Uterus (tissue), 3 donors: ENCODE measurements at regions not wholly inside any gene's neighbourhood (a gene's known extent, or its start where the extent isn't known, plus 50 kb on each side); places are given as distances from the start of the nearest gene placed in this dataset.

Experiments used
- DNase-seq, 2 donors: peaks; one replicate each; pipeline ENCODE4 v3.0.0-alpha.2; 2019 to 2020
- H3K27ac ChIP-seq, 2 donors: fragments of 200-600 bp; sonication (generic); 1 replicate in 1 of 2; 2 replicates in 1 of 2; pipeline ENCODE4 v1.5.1; 2016 to 2018
- H3K27me3 ChIP-seq, 2 donors: fragments of 200-600 bp; sonication (generic); one replicate each; pipeline ENCODE4 v1.5.1; 2018 to 2019; ENCODE audit warnings: control low read depth in 1 of 2
- H3K36me3 ChIP-seq, 2 donors: fragments of 200-600 bp; sonication (generic); one replicate each; pipeline ENCODE4 v1.5.1; 2019; ENCODE audit warnings: control low read depth in 1 of 2
- H3K4me1 ChIP-seq, 2 donors: fragments of 200-600 bp; sonication (generic); one replicate each; pipeline ENCODE4 v1.5.1; 2018 to 2019; ENCODE audit warnings: control low read depth in 1 of 2
- H3K4me3 ChIP-seq, 2 donors: fragments of 200-600 bp; sonication (generic); 1 replicate in 1 of 2; 2 replicates in 1 of 2; pipeline ENCODE4 v1.5.1; 2018 to 2019; ENCODE audit warnings: mild to moderate bottlenecking in 1 of 2
- H3K9me3 ChIP-seq, 2 donors: fragments of 200-600 bp; sonication (generic); one replicate each; pipeline ENCODE4 v1.5.1; 2019; ENCODE audit warnings: control low read depth in 1 of 2
- POLR2A ChIP-seq, 2 donors: fragments of 450-650 bp; IDR thresholded peaks; one replicate each; pipeline ENCODE4 v1.6.1; 2016; ENCODE audit warnings: antibody characterized with exemption in 2 of 2, mild to moderate bottlenecking in 1 of 2, moderate library complexity in 1 of 2
- intact Hi-C: fragments of 100-400 bp; cut with DNase I; formaldehyde crosslinking; loops from one replicate; pipeline ENCODE4 v1.15.1; 2023; ENCODE audit warnings: low total_unique reads
- TF ChIP-seq, protein P1 (sequence below), 4 experiments: fragments of 200-600 bp in 2 of 4; fragments of 450-650 bp in 2 of 4; sonication (generic) in 2 of 4; IDR thresholded peaks; one replicate each; pipeline ENCODE4 v1.5.1; 2016 to 2019; ENCODE audit warnings: antibody characterized with exemption in 4 of 4, mild to moderate bottlenecking in 2 of 4, moderate library complexity in 1 of 4
- donor health status: DM: yes; HTN: yes; CAD: no.

DNA sequence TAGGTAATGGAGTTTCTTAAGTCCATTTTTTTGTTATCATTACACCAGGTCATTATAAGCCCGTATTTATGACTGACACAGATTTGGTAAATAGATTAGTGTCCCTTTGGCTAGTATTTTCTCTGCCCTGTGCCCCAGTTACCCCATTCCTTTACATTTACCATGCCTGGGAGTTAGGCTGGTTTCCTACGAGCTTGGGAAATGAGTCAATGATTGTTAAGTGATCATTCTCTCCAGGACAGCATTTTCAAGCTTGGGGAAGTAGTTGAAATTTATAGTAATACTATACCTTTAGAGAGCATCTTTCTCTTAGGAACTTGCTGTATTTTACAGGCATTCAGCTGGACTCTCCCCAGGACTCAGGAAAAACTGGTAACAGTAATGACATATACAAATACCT is 573.1 kb downstream of the TLE4 start:
- intact Hi-C loops: no loop called here
- no peaks in the 10 kb centered on the region for H3K36me3 ChIP-seq
- H3K4me1 ChIP-seq: no peaks in the 10 kb centered on the region
- H3K4me3 ChIP-seq: no peak overlapping the region
- no peaks in the 10 kb centered on the region for H3K9me3 ChIP-seq
- H3K27me3 ChIP-seq: no peaks in the 10 kb centered on the region
- DNase-seq: no peak
- no peak overlapping the region for H3K27ac ChIP-seq
- no peak for TF ChIP-seq POLR2A (IDR thresholded peaks at IDR 0.05)
- TF ChIP-seq, protein P1, sequence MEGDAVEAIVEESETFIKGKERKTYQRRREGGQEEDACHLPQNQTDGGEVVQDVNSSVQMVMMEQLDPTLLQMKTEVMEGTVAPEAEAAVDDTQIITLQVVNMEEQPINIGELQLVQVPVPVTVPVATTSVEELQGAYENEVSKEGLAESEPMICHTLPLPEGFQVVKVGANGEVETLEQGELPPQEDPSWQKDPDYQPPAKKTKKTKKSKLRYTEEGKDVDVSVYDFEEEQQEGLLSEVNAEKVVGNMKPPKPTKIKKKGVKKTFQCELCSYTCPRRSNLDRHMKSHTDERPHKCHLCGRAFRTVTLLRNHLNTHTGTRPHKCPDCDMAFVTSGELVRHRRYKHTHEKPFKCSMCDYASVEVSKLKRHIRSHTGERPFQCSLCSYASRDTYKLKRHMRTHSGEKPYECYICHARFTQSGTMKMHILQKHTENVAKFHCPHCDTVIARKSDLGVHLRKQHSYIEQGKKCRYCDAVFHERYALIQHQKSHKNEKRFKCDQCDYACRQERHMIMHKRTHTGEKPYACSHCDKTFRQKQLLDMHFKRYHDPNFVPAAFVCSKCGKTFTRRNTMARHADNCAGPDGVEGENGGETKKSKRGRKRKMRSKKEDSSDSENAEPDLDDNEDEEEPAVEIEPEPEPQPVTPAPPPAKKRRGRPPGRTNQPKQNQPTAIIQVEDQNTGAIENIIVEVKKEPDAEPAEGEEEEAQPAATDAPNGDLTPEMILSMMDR (IDR thresholded peaks at IDR 0.05): no peak

DNA sequence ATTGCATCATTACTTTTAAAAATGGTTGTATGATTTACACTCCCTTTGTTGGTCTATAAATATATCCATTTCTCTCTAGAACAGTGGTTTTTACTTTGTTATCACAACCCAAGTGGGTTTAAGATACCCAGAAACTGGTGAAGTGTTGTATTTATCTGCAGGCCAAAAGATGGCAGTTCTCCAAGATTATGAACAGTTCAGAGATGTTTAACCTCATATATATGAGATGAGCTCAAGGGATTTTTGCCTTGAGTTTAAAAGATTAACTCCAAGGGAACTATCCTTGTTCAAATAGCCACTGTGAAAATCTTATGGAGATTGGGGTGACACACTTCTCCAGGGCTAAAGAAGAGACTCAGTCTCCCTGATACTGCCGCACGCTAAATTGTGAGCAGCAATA is 572.6 kb downstream of the TLE4 start:
- Histone ChIP-seq H3K27ac (no peak overlapping the region), H3K4me1 (no peaks in the 10 kb centered on the region), H3K36me3 (no peaks in the 10 kb centered on the region), H3K4me3 (no peak overlapping the region), H3K9me3 (no peaks in the 10 kb centered on the region), H3K27me3 (no peaks in the 10 kb centered on the region)
- intact Hi-C loops: no loop called here
- no peak for TF ChIP-seq POLR2A (IDR thresholded peaks at IDR 0.05)
- TF ChIP-seq, protein P1 (IDR thresholded peaks at IDR 0.05): no peak
- no peak for DNase-seq

DNA sequence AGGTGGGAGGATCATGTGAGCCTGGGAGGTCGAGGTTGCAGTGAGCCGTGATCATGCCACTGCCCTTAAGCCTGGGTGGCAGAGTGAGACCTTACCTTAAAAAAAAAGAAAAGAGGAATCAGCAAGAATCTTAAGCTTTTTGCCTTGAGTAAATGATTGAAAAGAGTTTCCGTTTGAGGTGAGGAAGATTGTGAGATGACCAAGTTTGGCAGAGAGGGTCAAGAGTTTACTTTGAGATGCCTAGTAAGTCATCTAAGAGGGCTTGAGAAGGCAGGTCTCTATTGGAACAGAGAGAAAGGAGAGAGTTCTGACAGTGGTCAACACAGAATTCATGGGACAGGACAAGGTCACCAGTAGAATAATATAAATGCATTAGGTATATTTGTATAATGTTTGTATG is 572.1 kb downstream of the TLE4 start:
- intact Hi-C loops: no loop called here
- no peaks in the 10 kb centered on the region for H3K27me3 ChIP-seq
- H3K9me3 ChIP-seq: no peaks in the 10 kb centered on the region
- DNase-seq: no peak
- no peak overlapping the region for H3K4me3 ChIP-seq
- H3K36me3 ChIP-seq: no peaks in the 10 kb centered on the region
- H3K27ac ChIP-seq: no peak overlapping the region
- TF ChIP-seq POLR2A (IDR thresholded peaks at IDR 0.05): no peak
- TF ChIP-seq, protein P1 (IDR thresholded peaks at IDR 0.05): no peak
- H3K4me1 ChIP-seq: no peaks in the 10 kb centered on the region

DNA sequence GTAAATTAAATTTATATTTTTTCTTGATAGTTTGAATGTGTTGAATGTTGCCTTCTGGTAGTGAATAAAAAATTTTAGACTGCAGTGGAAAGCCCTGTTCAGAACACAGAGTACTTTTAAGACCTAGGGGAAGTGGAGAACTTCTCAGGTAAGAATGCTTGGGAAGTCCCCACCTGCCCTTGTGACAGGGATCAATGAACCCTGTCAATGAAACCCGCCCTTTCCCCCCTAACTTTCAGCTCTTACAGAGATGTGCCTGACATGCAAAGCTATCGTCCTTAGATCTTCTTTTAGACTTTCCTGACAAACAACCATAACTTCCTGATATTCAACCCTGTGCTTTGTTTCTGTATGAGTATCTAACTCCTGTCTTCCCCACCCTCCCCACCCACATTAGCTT is 562.7 kb downstream of the TLE4 start:
- H3K4me3 ChIP-seq: no peak overlapping the region
- H3K27me3 ChIP-seq: no peaks in the 10 kb centered on the region
- H3K4me1 ChIP-seq: no peaks in the 10 kb centered on the region
- H3K9me3 ChIP-seq: no peaks in the 10 kb centered on the region
- no peak for DNase-seq
- no peaks in the 10 kb centered on the region for H3K36me3 ChIP-seq
- H3K27ac ChIP-seq: no peak overlapping the region
- intact Hi-C loops: no loop called here
- TF ChIP-seq, protein P1 (IDR thresholded peaks at IDR 0.05): no peak
- TF ChIP-seq POLR2A (IDR thresholded peaks at IDR 0.05): no peak

DNA sequence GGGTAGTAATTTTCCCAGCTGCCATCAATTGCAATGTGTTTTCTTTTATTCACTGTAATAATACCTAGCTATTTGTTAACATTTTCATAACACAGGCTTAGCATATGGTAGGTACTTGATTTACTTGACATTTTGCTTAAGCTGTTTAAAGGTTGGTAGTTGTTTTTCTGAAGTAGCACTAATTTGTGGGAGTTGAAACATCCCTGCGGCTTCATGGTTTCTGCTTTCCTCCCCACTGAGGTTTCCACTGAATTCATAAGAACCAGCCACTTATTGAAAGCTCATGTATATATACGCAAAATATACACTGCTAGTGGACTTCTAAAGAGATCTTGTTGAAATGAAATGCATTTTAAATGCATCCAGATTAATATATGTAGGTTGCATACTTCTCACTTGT is 559.9 kb downstream of the TLE4 start:
- H3K4me3 ChIP-seq: no peak overlapping the region
- intact Hi-C loops: no loop called here
- H3K27ac ChIP-seq: no peak overlapping the region
- DNase-seq: no peak
- no peaks in the 10 kb centered on the region for H3K4me1 ChIP-seq
- H3K9me3 ChIP-seq: no peaks in the 10 kb centered on the region
- no peaks in the 10 kb centered on the region for H3K27me3 ChIP-seq
- TF ChIP-seq, protein P1 (IDR thresholded peaks at IDR 0.05): no peak
- no peak for TF ChIP-seq POLR2A (IDR thresholded peaks at IDR 0.05)
- no peaks in the 10 kb centered on the region for H3K36me3 ChIP-seq
